Ascending aorta (tissue), 2 donors: ENCODE measurements at regions not wholly inside any gene's neighbourhood (a gene's known extent, or its start where the extent isn't known, plus 50 kb on each side); places are given as distances from the start of the nearest gene placed in this dataset.

Experiments
- DNase-seq, 2 donors: peaks; one replicate each; pipeline ENCODE4 v3.0.0-alpha.2; 2019; ENCODE audit warnings: low spot score in 2 of 2
- H3K27ac ChIP-seq, 2 donors: fragments of 200-600 bp; sonication (generic); one replicate each; pipeline ENCODE4 v1.5.1; 2016 to 2017; ENCODE audit warnings: mild to moderate bottlenecking in 1 of 2
- H3K27me3 ChIP-seq: fragments of 200-600 bp; sonication (generic); one replicate; pipeline ENCODE4 v1.5.1; 2017
- H3K36me3 ChIP-seq, 2 donors: fragments of 200-600 bp; sonication (generic); one replicate each; pipeline ENCODE4 v1.5.1; 2016
- H3K4me1 ChIP-seq, 2 donors: fragments of 200-600 bp; sonication (generic); one replicate each; pipeline ENCODE4 v1.5.1; 2016 to 2017; ENCODE audit warnings: mild to moderate bottlenecking in 1 of 2
- H3K4me3 ChIP-seq, 2 donors: fragments of 200-600 bp; sonication (generic); one replicate each; pipeline ENCODE4 v1.5.1; 2016 to 2017; ENCODE audit warnings: mild to moderate bottlenecking in 1 of 2
- H3K9me3 ChIP-seq, 2 donors: fragments of 200-600 bp; sonication (generic); one replicate each; pipeline ENCODE4 v1.5.1; 2016
- CTCF ChIP-seq, 3 experiments: fragments of 200-600 bp in 2 of 3; fragments of 450-650 bp in 1 of 3; sonication (generic) in 2 of 3; IDR thresholded peaks; one replicate each; pipeline ENCODE4 v1.5.1; 2016 to 2019; ENCODE audit warnings: antibody characterized with exemption in 3 of 3, mild to moderate bottlenecking in 1 of 3, moderate library complexity in 1 of 3
- intact Hi-C: fragments of 100-400 bp; cut with DNase I; formaldehyde crosslinking; loops from one replicate; pipeline ENCODE4 v1.15.1; 2023

GRCh38 chr11:79498667-79499066 is 57.8 kb upstream of the TENM4 start:
- H3K27me3 ChIP-seq: no peaks in the 10 kb centered on the region
- no peak for DNase-seq
- intact Hi-C loops: no loop called here
- no peaks in the 10 kb centered on the region for H3K9me3 ChIP-seq
- H3K36me3 ChIP-seq: no peaks in the 10 kb centered on the region
- H3K4me3 ChIP-seq: no peak overlapping the region
- H3K4me1 ChIP-seq: peaks cover 0 to 5% of the 10 kb centered on the region in 2 donors
- TF ChIP-seq CTCF (IDR thresholded peaks at IDR 0.05): no peak
- H3K27ac ChIP-seq: no peak overlapping the region

- intact Hi-C loops: loop anchor here (1.0 kb wide), 2 partner anchors 32 to 93 kb away; no protein-coding TSS in a partner anchor
- Histone ChIP-seq H3K27me3 (no peaks in the 10 kb centered on the region), H3K27ac (no peak overlapping the region), H3K36me3 (no peaks in the 10 kb centered on the region), H3K4me3 (no peak overlapping the region), H3K4me1 (no peaks in the 10 kb centered on the region), H3K9me3 (no peaks in the 10 kb centered on the region)
- DNase-seq: peak in 1 of 2 donors; percentile 80
- peak; percentile 64 to 88 (median 81) for TF ChIP-seq CTCF (IDR thresholded peaks at IDR 0.05)
Measured at GRCh38 chr11:79493555-79494171, 52.8 kb upstream of the TENM4 start.

- Histone ChIP-seq H3K4me1 (no peaks in the 10 kb centered on the region), H3K4me3 (no peak overlapping the region), H3K27me3 (no peaks in the 10 kb centered on the region), H3K9me3 (no peaks in the 10 kb centered on the region), H3K36me3 (no peaks in the 10 kb centered on the region), H3K27ac (no peak overlapping the region)
- intact Hi-C loops: no loop called here
- TF ChIP-seq CTCF (IDR thresholded peaks at IDR 0.05): no peak
- no peak for DNase-seq
Measured at GRCh38 chr11:79492008-79492407, 51.2 kb upstream of the TENM4 start.
